Activated CD4-positive, alpha-beta T cell treated with anti-CD3 and anti-CD28 coated beads for 4 hours (primary cell): ENCODE measurements at regions not wholly inside any gene's neighbourhood (a gene's known extent, or its start where the extent isn't known, plus 50 kb on each side); places are given as distances from the start of the nearest gene placed in this dataset.
A peak's percentile ranks its signal among the peaks of the same experiment; 100 is the strongest.
"Not testable (repeated sequence)": the region's sequence is repeated elsewhere in the genome, so short reads cannot be mapped to it uniquely, and the experiment has no call there.

ENCODE experiments used
- DNase-seq, 2 donors: peaks; one replicate each; pipeline ENCODE4 v3.0.0-alpha.2; 2020

DNA sequence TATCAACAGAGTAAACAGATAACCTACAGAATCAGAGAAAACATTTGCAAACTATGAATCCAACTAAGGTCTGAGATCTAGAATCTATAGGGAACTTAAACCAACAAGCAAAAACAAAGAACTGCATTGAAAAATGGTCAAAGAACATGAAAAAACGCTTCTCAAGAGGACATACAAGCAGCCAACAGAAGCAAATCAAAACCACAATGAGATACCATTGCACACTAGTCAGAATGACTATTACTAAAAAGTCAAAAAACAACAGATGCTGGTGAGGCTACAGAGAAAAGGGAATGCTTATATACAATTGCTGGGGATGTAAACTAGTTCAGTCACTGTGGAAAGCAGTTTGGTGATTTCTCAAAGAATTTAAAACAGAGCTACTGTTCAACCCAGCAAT is 255.7 kb downstream of the TMEM47 start:
- DNase-seq, result no peak

DNA sequence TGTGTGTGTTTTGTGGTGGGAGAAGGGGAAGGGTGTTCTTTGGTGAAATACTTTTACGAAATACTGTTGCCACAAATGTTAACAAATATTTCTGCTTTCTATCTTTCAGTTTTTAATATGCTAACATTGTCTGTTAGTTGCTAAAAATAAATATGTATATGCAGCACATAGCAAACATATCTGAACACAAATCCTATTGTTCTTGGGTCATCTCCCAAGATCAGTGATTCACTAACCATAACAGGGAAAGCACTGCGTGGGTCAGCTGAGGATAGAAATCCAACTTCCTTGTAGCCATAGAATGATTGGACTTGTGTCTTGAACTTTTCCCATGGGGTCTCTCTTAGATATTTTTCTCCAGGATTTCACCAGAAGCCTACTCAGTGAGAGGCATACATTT is 250.3 kb upstream of the FAM47A start:
- no peak for DNase-seq

DNA sequence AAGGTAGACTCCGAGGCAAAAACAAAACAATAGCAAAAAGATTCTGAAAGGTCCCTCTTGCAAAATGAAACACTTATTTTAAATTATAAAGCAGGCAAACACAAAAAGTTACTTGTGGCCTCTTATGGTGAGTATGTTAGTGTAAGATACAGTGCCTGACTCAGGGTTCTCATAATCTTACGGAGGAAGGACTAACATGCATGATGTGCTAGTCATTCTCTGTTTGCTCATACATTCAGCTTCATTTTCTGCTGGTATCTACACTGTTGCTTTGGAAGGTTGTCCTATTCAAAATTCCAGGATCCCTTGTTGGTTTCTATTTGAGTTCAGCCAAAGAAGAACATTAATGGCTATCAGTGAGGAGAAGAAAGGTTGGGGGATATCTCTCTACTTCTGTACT is 249.1 kb upstream of the FAM47A start:
- DNase-seq, result no peak

DNA sequence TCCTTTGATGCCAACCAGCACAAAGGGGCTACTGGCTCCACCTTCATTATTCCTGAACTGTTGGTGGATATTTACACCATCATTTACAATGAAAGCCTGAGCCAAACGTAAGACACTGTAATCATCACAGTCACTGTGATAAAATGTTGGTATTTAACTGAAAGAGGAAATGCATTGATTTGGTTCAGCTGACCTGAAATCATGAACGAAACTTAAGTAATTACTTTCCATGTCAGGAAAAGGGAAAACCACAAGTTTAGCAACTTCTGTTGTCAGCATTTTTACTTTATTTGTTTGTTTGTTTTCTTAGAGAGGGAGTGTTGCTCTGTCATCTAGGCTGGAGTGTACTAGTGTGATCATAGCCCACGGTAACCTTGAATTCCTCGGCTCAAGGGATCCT is 247.8 kb upstream of the FAM47A start:
- DNase-seq, result no peak

DNA sequence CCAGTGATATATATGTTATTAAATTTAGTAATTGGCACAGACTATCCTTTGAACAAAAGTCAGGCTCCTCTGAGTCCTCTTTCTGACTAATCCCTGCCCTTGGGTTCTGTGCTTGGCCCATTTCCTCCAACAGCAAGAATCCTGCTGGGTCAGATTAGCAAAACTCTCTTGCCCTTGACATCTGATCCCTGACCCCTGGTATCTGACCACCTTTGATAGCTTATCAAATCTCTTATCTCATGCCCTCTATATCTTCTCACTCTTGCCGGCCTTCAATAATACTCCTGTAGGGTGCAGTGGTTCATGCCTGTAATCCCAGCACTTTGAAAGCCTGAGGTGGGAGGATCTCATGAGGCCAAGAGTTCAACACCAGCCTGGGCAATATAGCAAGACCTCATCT is 245.5 kb upstream of the FAM47A start:
- no peak for DNase-seq

DNA sequence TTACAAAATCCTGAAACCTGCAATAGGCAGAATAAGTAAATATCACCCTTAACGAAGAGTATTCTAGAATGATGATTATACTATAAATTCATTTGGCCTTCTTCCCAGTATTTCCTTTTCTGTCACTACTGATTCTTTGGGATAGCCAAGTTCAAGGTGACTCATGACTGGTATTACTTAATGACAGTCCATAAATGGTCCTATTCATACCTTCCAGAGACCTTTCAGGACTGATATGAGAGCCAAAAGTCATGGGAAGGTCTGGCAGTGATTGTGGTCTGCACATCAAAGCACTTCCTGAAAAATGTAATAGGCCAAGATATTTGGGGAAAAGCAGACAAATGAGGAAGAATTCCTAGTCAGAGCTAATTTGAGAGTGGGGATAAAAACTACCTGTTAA is 239.6 kb upstream of the FAM47A start:
- DNase-seq, result no peak

DNA sequence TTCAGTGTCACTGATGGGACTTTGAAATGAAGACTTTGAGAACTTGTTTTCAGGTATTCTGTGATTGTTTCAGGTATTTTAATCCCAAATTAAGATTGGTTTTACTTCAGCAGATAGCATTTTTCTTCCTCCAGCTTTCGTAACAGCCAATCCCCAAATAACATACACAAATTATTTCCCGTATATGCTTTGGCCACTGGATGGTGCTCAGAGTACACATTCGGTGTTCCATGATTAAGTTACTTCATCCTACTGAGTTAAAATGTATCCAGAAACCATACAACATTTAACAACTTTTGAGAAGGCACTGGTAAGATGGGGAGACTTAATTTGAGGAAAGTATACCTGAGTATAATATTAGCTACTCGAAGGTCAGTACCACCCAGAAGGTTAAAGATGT is 233.4 kb upstream of the FAM47A start:
- no peak for DNase-seq

DNA sequence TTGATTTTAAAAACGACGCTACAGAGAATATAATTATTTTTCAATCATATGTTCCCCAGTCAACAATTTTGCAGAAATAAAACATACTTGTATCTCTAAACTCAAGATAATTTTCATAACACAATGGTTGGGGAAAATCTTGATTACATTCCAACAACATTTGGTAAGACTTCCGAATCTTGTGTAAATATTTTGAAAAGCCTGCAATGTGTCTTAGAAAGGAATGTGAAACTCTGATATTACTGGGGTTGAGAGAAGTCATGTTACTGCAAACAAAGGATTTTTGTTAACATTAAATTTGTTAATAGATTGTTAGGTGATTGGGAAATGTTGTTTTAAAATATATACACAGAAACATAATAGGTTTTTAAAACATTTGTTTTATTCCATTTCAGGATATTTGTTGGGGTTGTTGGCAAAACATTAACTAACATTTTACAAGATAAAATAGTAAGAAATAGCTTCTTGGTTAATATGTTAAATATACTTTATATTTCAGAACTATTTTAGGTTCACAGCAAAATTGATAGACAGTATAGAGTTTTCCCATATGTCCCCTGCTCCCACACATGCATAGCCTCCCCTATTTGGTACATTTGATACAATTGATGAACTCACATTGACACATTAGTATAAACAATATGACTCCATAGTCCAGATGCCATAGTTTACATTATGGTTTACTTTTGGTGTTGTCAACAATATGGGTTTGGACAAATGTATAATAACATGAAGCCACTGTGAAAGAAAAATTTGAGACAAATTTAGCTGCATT is 218.6 kb upstream of the FAM47A start:
- no peak for DNase-seq

DNA sequence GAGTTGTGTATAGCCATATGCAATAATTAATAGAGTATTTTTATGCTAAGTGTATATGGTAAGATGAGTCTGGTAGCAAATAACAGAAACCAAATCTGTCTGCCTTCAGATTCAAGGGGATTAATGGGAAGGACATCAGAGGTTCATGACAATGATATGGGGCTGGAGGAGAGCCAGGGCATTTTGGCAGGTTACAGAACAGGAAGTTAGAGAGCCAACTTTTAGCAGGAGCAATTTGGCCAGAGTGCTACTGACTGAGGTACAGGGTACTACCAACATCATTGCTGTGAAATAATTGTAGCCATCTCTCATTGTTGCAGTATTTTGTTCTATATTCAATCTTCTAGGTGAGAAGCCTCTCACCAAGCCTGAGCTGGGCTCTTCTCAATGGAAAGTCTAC is 210.9 kb upstream of the FAM47A start:
- no peak for DNase-seq

DNA sequence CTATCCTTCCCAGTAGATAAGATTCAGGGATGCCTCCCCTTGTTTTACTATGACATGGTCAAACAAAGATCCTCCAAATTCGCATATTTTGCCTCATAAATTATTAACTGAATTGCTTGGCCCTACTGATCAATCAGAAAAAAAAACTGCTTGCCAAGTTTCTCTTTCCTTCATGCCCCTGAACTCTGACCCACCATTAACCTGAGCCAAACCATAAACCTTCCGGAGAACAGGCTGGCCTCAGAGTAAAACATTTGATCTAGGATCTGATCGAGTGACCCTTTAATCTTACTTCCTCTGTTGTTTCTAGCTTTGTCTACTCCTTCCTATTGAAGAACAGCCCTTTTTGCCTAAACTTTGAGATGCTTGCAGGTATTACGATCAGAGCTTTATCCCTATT is 209.7 kb upstream of the FAM47A start:
- no peak for DNase-seq

DNA sequence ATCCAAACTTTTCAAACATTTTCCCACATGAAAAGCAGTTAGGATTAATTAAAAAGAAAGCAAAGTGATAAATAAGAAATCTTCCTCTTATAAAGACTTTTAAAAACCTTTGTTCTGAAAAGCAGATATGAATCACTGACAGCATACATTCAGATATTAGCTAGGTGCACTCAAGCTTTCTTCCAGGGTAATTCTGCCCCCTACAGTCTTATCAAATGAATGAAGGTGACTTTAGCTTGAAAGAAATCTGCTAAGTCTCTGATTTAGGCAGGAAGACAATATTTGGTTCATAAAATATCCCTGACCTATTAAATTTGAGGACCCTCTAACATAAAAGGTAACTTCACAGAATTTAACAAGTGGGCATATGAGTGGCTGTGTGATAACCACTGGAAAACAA is 209.1 kb upstream of the FAM47A start:
- DNase-seq, result no peak

DNA sequence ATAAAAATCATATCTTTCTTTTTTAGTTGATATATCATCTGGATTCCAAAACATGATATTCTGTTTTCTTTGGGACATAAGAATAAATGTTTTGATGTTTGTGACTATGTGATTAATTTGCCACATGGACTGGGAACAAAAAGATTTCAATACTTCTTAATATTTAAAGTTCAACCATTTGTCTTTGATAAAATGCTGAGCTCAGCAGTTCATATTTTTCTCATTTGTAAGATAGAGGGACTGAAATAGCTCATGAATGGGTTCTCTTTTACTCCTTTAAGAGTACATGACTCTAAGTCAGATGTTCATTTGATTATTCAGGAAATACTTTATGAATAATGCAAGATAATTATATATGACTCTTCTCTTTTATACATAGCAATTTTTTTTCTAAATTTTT is 205.9 kb upstream of the FAM47A start:
- DNase-seq, result no peak

DNA sequence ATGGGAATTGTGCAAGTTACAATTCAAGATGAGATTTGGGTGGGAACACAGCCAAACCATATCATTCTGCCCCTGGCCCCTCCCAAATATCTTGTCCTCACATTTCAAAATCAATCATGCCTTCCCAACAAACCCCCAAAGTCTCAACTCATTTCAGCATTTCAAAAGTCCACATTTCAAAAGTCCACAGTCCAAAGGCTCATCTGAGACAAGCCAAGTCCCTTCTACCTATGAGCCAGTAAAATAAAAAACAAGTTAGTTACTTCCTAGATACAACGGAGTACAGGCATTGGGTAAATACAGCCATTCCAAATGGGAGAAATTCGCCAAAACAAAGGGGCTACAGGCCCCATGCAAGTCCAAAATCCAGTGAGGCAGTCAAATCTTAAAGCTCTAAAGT is 203.3 kb upstream of the FAM47A start:
- not testable (repeated sequence) for DNase-seq

DNA sequence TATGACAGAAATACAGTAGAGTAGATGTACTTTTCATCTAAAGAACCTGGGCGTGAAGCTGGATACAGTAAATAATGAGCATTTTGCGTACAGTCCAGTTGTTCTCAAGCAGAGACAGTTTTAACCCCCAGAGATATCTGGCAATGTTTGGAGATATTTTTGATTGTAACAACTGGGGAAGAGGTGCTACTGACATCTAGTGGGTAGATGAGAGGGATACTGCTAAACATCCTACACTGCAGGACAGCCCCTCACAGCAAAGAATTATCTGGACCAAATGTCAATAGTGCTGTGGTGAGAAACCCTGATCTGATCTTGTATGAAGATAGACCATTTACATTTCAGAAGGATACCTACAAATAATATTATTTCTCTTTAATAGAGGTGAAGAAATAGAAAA is 200.2 kb upstream of the FAM47A start:
- DNase-seq, result no peak

DNA sequence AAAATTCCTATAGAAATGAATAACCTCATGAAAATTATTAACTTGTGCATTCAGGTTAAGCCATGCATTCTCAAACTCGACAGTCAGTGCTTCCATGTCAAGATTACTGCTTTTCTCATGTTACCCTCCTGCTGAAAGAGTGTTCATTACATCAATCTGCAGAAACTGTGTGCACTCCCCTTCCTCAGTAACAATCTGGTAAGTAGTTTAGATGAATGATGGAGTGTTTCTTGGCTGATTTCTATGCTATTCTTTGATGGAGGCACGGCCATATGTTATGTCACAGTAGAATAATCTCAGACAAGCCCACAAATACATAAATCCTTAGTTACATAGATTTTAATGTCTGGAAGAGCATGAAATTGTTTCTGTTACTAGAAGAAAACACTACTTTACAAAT is 193.3 kb upstream of the FAM47A start:
- DNase-seq, result no peak

DNA sequence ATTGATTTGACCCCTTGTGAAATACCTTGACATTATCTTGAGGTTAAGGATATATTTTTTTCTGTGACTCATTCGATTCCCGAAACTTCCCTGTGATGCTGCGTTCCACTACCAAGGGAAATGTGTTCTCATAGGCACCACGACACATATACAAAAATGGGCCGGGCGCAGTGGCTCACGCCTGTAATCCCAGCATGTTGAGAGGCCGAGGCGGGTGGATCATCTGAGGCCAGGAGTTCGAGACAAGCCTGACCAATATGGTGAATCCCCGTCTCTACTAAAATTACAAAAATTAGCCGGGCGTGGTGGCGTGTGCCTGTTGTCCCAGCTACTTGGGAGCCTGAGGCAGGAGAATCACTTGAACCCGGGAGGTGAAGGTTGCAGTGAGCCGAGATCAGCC is 188.3 kb upstream of the FAM47A start:
- DNase-seq, result not testable (repeated sequence)

DNA sequence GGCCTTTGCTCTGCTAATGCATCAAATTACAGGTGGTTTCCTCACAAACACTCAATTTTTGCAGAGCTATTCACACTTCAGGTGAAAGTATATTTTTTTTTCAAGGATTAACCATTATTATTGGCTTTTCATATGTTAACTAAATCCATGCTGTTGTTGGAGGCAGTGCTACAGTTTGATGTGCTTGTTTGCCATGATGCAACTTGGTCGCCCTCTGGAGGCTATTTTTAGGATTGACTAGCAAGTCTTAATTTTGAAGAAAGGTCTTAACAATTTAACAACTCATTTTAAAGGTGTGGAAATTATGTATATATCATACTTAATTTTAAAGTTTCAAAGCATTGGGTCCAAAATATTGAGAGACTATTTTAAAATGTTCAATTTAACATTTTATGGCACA is 168.8 kb upstream of the FAM47A start:
- peak in 1 of 2 donors; percentile 2 for DNase-seq

DNA sequence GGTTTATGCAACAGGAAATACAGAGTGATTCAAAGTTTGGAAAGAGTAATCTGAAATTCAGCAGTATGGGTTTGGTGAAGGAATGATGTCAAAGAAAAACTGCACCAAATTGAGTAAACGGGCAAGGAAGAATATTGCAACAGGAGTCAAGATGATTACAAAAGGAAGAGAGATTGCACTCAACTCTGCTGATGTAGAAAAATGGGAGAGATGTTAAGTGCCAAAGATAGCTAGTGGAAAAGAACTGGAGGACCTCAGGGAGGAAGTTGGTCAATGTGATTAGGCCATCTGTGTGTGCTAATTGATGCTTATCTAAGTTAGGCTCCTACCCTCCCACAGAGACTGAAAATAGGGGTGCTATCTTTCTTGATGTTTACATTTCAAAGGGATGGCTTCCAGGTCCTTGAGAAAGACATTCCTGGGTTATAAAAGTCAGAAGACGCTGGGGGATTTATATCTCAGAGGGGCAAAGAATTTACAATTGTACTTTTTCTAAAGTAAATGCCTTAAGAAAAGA is 167.4 kb upstream of the FAM47A start:
- no peak for DNase-seq

DNA sequence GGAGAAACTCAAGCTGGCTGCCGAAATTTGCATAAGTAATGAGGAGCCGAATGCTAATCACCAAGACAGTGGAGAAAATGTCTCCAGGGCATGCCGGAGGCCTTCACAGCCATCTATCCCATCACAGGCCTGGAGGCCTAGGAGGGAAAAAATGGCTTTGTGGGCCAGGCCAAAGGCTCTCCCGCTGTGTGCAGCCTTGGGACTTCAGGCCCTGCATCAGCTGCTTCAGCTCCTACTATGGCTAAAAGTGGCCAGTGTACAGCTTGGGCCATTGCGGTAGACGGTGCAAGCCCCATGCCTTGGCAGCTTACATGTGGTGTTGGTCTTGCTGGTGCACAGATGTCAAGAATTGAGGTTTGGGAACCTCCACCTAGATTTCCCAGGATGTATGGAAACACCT is 162.6 kb upstream of the FAM47A start:
- no peak for DNase-seq

DNA sequence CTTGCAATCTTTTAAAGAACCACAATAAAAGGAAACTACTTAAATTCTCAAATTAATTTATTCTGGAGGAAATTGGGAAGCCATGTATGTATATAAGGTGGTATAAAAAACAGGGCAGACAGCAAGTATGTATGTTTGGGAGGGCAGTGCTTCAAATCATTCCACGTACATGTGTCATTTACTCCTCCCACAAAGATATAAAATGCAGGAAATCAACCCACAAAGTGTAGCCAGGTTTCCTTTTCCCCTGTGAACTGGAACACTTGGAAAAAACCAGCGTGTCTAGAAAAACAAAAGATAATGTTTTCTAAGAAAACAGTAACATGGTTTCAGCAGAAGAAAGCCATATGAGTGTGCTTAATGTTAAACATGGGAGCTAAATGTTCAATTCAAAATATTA is 156.7 kb upstream of the FAM47A start:
- no peak for DNase-seq

DNA sequence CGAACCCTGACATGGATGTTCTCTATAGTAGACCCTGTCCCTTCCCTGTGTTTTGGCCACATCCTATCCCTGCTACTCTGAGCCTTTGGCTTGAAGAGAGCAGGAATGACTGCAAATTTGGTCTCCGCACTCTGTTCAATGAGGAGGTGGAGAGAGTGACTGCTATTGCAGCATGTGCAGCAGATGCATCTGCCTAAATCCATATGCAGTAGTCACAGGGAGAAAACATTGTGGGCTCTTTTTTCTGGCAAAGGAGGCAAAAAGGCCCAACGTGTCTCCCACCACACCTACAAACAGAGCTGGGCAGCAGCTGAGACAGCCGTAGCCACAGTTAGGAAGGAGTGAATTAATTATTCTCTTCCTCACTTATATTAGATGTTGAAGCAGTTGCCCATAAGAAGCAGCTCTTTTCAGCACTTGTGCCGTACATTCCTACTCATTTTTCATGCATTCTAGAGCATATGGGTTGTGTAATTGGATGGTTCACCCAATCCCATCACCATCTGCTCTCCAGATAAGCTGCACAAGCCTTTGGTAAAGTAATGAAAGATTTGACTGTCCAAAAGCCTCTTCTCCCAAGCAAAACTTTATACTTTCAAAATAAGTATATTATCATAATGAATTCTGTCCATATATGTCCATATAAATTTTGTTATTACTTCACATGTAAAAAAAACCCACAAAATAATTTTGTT is 147.9 kb upstream of the FAM47A start:
- DNase-seq, result no peak

DNA sequence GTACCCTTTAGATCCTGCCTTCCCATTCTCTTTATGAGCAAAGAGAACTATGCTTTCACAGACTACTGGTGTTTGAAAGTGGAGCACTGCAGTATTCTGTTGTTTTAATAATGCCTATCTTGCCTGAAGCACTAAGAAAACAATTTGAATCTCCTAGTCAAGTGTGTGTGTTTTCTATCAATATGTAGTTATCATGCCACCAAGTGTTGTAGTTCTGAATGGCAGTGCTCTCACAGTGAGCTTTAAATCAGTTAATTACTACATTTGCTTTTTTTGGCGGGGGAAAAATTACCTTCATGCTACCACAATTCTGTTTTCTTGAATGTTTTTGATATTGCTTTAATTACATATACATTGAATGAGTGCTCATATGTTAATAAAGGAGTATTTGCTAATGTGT is 143.6 kb upstream of the FAM47A start:
- DNase-seq, result no peak

DNA sequence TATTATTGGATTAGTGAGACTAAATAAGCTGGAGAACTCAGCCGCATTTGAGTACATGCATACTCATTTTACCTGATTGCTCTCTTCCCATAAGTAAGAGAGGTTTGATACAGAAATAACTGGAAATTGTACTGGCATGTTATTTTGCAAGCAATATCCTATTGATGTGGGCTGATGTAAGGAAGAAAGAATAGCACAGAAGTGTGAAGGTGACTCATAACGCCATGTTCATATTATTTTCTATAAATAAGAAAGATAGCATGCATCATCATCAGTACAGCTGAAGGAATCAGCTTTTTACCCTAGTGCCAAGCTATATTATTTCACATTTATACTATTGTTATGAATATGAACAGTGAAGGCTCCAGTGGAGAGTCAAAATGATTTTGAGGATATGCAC is 138.3 kb upstream of the FAM47A start:
- DNase-seq, result no peak

DNA sequence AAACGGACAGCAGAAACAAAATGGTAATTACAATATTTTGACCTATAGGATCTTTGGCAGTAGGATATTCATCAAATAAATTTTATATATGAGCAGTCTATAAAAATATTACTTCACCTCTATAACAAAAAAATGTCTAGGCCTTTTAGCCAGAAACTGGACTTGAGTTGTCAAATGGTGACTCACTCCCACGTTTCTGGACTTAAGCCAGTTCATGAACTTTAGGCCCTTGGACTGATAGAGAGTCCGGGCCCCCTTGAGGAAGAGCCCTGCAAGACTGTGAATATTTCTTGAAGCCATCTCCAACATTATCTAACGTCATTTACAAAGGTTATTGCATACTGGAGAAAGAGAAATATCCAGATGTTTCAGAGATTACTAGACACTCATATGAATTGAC is 106.8 kb upstream of the FAM47A start:
- DNase-seq, result no peak

DNA sequence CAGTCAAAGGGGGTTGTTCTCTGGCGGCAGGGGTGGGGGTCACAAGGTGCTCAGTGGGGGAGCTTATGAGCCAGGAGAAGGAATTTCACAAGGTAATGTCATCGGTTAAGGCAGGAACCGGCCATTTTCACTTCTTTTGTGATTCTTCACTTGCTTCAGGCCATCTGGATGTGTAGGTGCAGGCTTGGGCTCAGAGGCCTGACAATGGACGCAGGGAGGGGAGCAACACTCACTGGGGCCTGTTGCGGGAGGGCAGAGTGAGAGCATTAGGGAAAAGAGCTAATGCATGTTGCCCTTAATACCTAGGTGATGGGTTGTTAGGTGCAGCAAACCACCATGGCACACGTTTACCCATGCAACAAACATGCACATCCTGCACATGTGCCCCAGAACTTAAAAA is 98.0 kb upstream of the FAM47A start:
- not testable (repeated sequence) for DNase-seq
